ENCODE measurements at regions not wholly inside any gene's neighbourhood (a gene's known extent, or its start where the extent isn't known, plus 50 kb on each side); places are given as distances from the start of the nearest gene placed in this dataset.

DNA sequence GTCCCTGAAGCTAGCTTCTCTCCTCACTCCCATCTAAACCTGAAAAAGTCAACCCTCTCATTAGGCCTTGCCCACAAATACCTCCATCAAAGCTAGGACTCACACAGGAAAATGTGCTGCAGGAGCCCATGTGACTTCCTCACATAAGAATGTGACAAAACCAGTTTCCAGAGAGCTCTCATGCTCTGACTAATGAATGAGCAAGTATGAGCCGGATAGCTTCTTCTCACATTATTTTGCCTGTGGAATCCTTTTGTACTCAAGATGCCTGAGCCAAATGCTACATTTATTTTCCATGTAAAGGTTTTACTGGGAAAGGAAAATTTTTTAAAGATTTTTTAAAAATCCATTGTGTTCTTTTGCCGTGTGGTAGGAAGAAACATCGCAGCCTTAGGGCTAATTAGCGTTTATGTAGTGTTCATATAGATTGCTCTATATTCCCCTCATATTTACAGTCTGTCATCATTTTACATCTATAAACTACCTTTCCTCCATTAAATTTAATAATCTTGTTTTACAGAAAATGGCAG, 68.6 kb upstream of the CCN6 start:
- peak; percentile 65 for DNase-seq

DNA sequence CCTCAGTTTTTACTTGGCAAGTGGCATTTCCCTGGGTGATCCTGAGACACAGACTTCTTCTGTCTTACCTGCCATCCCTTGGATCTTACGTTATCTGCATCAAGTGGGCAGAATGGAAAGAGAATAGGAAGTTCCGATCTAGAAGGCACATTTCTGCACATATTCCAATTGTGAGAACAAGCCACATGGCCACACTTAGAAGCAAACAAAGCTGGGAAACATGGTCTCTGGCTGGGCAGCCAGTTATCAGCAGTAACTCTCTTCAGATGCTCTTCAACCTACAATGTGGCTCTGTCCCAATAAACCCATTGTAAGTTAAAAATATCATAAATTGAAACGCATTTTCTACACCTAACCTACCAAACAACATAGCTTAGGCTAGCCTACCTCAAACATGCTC, 67.3 kb upstream of the CCN6 start:
- DNase-seq, result no peak

DNA sequence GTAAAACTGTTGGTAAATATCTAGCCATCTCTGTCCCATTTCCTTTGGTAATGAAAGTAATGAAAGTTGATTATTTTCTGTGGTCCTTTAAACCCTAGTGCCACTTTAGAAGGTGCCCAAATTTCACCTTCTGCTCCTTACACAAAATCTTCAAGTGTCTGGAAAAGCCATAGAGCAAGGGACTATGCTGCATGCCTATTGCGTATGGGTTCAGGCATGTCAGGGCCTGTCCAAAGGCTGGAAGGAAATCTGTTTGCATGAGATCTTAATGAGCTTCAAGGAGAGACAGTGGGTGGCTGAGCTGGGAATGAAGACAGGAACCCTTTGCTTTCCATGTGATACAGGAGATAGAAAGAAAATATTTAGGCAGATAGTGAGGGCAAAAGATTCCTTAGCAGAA, 66.6 kb upstream of the CCN6 start:
- DNase-seq, result no peak

DNA sequence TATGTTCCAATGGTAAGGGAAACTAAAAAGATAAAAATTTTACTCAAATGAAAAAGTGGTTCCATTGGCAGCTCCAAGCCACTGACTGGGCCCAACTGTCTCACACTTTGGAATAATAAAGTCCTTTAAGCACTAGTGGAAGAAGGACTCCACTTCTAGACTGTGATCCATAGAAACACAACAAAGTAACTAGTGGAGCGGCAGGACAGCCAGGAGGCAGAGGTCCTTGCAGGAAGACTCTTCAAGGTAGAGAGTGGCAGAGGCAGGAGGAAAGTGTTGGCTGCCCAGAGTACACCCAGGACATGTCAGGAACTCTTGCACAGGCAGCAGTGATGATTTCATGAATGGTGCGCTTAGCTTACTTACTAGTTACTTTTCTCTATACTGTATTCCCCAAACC, 65.0 kb upstream of the CCN6 start:
- no peak for DNase-seq

DNA sequence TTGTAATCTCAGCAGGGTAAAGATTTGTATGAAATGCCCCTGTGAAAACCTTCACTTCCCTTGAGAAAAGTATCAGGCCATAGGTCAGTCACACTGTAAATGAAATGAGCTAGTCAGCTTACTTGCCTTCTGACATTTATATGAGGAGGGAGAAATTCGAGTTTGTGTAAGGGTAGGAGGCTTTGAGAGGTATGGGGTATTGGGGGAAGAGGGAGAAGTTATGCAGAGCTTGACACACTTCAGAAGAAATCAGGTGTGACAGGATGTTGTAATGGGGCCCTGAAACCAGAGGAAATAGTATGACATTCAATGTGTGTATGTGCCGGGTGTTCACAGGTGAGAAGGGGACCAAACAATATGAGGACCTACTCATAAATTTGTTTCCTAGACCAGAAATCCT, 64.2 kb upstream of the CCN6 start:
- DNase-seq, result no peak

DNA sequence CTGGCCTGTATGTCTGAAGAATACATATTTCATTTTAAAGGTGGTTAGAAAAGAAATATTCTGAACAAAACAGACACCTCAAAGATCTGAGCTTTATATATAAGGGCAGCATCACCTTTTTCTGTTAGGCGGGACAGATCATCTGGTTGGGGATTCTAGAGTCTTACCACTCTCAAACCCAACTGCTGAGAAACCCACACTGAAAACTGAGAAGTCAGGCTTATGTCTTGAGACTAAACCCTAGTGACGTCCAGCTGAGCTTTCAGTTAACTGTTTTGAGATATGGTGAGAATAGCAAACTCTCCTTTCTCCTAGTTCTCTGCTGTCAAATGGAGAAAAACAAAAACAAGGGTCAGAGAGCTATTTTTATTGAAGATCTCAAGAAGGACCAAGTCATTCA, 63.7 kb upstream of the CCN6 start:
- DNase-seq, result no peak

DNA sequence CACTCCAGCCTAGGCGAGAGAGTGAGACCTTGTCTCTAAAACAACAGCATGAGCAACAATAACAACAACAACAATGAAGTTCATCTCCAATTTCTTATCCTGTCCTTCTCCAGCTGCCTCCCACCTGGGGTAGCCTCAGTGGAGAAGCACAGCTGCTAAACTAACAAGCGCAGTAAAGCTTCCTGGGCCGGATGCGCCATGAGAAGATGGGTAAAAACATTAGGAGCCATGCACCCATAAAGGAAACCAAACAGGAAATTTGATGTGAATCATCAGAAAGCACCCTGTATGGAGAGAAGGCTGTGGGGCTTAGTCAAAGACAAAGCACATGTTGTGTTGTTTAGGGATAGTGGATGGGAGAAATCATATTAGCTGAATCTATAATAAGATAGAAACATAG, 61.1 kb upstream of the CCN6 start:
- no peak for DNase-seq

DNA sequence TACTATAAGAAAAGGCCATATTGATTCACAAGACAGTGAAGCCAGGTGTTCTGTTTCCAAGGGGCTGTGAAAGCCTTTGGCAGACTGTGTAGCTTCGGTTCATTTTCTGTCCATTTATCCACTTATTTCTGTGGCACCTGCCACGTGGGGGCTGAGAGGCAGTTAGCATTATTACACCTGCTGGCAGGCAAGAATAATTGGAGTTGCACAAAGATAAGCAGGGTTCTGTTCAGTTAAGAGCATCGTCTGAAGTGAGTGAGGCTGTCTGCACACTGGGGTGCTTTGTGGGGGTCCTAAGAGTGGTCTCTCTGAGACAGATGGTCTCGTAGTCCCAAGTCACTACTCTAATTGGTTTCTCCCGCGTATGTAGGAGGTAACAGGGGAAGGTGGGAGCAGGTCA, 60.6 kb upstream of the CCN6 start:
- no peak for DNase-seq

DNA sequence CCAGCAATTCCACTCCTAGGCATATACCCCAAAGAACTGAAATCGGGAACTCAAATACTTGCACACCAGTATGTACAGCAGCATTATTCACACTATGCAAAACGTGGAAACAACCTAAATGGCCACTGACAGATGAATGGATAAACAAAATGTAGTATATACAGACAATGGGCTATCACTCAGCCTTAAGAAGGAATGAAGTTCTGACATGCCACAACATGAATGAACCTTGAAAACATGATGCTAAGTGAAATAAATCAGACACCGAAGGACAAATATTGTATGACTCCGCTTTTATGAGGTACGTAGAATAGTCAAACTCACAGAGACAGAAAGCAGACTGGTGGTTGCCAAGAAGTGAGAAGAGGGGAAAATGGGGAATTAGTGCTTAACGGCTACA, 59.1 kb upstream of the CCN6 start:
- DNase-seq, result no peak

DNA sequence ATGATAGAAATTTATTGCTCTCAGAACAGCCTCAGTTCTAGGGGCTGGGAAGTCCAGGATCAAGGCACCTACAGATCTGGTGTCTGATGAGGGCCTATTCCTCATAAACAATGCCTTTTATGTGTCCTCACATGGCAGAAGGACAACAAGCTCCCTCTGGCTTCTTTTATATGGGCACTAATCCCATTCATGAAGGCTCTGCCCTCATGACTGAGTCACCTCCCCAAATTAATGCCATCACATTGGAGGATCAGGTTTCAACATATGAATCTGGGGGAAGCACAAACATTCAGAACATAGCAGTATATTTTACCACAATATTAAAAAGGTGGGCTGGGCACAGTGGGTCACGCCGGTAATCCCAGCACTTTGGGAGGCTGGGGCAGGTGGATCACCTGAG, 58.5 kb upstream of the CCN6 start:
- no peak for DNase-seq

DNA sequence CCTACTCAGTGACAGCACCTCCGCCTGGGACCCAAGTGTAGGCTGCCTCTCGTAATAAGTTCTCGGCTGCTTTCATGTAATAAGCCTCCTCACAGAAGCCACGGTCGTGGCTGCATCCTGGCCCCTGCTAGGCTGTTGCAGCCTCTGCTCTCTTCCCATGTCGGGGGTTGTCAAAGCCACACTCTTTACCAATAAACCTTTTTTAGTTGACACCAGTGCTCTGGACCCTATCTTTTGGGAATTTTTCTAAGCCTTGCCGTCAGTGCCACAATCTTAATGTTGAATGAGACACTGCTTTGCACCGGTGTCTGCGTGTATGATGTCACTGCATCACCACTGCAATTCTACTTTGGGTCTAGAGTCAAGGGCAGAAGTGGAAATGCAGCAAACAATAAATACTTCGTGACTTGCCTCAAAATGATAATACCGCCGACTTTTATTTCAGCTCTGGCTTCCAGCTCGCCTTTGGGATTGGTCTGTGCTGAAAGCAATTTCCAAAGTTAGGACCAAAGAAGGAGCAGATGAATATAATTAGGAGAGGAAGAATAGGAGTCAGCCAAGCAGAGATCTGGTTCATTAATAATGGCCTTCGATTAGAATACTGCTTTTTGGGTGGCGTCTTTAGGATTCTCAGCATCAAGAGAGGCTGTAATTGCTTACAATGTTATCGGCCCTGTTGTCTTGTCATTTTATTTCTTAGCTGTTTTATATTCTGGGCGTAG, 57.6 kb upstream of the CCN6 start:
- no peak for DNase-seq

DNA sequence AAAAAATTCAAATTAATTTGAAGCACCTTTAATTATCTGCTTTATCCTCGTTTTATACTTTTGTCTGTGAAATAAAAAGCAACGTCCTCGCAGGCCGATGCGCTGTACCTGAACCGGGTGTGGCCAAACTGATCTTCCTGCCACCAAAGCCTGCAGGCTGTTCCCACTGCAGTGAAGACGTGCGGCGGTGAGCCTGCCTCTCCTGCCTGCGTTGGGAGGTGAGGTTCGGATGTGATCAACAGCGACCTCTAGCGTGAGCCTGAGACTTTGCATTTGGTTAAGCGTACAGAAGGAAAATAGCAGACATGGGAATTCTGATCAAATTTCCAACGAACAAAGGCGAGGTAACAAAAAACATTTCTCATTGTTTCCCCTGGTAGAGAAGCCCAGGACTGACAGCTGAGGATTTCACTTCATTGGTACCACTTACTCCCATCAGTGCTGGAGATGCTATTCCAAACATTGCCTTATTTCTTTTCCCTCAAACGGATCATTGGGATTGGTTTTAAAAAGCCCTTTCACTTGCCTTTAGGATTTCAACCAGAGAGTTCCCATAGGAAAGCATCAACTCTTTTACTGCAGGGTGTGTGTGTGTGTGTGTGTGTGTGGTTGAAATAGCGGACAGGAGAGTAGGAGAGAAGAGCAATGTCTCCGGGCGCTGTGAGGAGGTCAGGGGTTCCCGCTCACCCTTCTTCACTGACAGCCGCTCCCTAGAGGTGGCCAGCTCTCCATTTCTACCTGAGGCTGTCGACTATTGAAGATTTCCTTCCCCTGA, 56.6 kb upstream of the CCN6 start:
- DNase-seq, result peak; percentile 86

DNA sequence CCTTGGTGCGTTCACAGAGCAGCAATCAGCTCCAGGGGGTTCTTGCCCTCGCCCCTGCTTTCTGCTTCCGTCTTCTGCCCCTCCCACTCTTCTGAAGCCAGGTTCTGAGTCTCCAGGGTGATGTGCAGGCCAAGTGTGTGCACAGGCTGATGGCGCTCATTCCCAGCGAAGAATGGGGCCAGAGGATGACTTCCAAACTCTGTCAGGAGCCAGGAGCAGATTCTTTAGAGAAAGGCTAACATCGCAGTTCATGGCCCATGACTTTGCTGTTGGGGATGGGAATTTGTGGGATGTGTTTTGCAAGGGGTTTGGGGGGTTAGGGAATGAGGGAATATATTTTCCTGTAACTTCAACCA, 56.1 kb upstream of the CCN6 start:
- DNase-seq, result no peak

DNA sequence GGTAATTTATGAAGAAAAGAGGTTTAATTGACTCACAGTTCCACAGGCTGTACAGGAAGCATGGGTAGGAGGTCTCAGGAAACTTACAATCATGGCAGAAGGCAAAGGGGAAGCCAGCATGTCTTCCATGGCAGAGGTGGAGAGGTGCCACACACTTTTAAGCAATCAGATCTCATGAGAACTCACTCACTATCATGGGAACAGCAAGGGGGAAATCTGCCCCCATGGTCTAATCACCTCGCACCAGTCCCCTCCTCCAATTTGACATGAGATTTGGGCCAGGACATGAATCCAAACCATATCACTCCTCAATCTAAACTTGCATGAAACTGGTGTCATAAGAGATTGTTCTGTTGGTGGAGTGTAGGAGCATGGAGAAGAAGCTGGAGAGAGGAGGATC, 51.6 kb upstream of the CCN6 start:
- DNase-seq, result no peak

All from renal pelvis (tissue), 1 donor.